ENCODE measurements at regions not wholly inside any gene's neighbourhood (a gene's known extent, or its start where the extent isn't known, plus 50 kb on each side); places are given as distances from the start of the nearest gene placed in this dataset.

DNA sequence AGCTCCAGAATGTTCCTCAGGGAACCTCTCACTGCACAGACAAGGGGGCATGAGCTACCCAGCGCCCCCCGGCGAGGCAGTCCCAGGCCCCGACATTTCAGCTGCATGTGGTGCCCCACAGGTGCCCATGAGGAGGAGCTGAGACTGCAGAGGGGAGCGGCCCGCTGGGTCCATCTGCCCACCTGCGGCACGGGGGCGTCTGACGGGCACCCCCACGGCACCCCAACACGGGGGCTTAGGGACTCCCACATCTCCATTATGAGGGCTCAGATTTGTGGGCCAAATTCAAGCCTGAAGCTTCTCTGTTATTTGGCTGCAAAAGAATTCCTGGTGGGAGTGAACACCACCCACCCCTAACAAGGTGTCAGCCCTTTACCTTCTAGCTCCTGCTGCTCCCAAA lies 258.4 kb downstream of the UACA start:
- no peak for DNase-seq

DNA sequence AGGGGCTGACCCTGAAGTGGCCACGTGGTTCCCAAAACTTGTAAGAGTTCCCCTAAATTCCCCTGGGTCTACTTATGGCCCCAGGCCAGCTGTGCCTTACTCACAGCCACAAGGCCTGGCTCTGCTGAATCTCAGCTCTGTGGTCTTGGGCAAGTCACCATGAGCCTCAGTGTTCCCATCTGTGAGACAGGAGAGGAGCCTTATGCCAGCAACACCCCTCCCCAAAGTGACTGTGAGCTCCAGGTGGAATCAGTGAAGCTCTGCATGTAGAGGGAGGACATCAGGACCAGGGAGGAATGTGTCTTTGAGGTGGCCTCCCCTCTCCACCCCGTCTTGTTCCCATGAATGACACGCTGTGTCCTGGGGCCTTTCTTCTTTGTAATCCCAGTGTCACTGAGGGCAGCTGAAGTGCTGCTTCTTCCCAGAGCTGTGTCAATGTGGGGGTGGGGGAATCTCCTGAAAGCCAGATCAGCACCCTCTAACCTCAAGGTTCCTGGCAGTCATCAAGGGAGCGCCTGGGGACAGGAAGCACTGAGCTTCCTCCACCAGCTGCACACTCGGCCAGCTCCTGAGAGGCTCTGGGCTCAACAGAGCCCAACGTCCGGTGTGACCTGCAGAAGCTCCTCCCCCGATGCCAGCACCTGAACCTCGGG lies 258.9 kb downstream of the UACA start:
- peak; percentile 82 for DNase-seq

DNA sequence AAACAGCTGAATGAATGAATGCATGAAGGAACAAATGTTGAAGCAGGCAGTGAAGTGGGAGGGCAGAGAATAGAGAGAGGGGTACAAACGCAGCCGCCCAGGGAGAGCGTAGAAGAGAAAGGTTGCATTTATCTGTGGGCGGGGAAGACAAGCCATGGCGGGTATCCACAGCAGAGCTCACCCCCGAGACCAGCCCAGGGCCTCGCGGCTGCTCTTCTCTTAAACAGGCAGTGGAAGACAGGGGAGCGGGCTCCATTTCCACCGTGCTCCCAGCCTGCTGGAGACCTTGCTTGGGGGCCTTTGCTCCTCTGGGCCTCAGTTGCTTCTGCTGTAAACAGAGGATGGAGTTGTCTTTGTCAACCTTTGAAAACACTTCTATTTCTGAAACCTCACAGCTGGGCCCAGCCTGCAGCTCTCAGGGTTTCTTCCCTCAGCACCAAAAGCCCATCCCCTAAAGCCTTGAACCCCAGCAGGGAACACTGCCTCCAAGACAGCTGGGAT lies 259.5 kb downstream of the UACA start:
- DNase-seq: no peak

GRCh38 chr15:70503073-70503745 lies 260.1 kb downstream of the UACA start:
- no peak for DNase-seq

DNA sequence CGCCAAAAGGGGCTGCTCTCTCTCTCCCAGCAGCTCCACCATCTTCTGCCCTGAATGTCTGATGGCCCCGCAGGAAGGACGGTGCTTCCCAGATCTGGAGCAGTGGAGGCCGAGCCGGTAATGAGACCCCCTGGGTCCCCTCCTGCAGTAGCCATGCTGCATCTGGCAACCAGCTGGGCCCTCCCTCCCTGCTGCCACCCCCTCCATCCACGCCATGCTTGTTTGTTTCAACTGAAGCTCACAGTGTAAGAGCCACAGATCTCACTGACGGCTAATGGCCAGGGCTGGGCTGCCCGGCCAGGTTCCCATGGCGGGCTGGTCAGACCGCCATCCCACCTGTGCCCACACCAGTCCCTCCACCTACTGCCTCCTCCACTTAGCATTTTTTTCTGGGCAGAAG lies 260.8 kb downstream of the UACA start:
- no peak for DNase-seq

GRCh38 chr15:70501849-70502248 lies 261.5 kb downstream of the UACA start:
- no peak for DNase-seq

DNA sequence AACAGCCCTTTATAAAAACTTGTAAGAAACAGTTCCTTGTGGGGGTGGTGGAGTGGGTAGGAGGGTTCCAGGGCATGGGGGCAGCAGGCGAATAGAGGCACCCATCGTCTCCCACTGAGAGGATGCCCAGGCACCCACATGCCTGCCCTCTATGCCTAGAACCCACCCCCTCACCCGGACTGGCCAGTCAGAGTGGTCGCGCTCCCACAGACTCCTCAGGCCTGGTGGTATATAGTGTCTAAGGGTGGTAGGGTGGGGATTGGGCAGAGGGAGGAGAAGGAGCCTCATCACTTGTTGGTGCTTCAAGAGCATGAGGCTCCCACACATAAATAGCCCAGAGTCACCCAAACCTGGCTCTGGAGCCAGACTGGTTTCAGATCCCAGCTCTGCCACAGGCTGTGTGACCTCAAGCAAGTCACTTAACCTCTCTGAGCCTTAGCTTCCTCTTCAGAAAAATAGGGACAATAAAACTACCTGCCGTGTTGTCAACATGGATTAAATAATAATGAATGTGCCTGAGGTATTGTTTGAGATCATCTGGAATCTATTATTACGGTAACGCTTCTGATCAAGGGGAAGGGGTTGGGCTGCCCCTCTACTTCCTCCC lies 262.1 kb downstream of the UACA start:
- DNase-seq: no peak

DNA sequence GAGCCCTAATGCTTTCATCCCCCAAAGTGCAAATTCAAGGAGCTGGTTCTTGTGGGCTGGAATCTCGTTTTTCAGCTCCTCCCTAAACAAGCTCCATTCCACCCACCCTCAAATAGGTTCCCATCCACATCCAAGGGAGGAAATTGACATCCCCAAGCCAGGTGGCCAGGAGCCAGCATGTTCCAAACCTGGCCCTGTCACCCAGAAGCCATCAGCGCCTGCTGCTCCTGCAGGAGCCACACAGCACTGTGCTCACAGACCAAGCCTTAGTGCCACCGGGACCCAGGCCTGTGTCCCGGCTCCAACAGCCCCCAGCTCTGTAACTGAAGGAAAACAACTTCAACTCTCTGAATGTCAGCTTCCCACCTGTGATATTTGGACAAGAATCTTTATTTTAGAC lies 263.6 kb downstream of the UACA start:
- DNase-seq: no peak

DNA sequence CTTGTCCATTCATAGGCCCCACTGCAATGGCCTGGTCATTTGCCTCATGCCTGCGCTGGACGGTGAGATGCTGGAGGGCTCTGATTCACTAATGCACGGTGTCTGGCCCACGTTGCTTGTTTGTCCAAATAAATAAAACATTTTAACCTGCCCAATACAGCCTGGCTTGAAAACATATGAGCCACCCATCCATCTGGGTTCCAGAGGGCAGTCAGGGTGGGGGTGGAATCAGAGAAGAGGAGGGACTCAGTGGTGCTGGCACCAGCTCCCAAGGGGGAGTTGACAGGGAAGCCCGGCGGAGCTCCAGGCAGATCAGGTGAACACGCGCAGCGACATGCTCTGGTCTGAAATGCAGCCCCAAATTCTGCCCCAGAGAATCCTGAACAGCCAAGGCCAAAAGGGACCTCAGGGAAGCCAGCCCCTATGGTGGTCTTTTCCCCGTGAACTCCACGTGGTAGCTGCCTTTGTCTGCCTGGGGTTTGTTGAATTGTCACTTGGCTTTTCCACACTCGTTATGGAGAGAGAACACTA lies 265.2 kb downstream of the UACA start:
- DNase-seq: no peak

DNA sequence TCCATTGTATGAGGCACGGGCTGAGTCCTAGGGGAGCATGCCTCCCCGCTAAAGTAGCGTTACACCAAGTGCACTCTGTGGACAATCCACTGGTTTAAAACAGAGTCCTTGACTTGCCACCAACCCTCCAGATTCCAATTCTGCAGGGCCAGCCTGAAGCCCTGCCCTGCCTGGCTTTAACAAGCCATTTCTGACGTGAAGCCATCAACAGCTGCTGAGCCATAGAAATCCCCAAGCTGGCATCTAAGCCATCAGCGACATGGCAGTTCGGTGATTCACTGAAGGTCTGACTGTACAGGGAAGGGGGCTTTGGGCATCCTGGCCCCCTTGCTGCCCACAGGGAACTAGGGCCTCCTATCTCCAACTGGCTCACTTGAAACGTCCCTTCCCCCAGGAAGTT lies 265.7 kb downstream of the UACA start:
- no peak for DNase-seq

DNA sequence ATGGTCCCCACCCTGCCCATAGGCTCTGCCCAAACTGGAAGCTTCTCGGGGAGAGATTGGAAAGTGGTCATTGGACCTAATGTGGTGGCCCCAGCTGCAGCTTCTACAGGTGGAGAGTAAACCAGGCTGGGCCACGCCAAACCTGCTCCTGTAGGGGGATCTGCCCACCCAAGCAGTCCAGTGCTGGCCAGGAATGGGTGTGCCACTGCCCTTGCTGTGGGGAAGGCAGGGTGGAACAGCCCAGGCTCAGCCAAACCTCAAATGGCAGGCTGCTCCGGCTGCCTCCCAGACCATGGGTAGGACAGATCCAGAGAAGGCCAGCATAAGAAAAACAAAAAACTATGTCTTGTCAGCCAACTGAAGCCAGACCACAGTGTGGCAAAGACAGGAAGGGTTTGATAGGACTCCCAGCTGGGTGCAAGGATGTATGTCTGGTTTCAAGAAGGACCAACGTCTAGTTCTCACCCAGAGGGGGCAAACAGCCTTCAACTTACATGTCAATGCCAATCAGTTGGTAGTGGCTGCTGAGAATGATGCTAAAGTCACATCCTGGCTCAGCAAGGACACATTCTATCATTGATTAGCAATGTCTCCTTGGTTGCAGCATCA lies 267.3 kb downstream of the UACA start:
- DNase-seq: no peak

DNA sequence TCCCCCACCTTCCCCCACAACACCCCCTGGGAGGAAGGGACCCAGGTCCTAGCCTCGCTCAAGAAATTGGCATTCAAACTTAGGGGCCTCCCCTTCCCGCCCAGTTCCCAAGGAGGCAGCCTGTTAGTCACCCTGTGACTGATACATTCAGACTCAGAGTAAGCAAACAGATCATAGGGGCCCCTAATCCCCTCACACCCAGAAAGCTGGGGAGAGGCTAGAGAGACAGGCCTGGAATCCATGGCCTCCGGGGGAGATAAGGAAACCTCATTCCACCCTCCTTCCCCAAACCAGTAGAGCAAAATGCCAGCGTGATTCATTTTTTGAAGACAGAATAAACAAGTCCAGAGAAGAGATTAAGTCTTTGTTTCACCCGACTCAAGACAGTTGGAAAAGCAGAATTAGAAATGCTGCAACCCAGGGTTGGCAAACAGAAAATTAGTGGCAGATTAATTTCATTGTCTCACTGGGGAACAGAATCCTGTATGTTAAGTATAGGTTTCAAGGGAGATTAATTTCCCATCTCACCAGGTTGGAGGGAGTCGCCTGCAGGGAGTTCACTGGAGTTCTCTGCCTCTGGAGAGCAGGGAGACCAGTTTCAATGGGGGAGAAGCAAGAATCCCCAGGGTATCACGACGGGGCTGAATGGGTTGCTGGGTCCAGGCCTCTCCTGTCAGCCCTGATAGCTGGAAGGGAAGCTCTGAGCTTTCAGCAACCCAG lies 268.3 kb downstream of the UACA start:
- DNase-seq: peak; percentile 95

- no peak for DNase-seq
These were observed 268.9 kb downstream of the UACA start for GRCh38 chr15:70494517-70494851.

DNA sequence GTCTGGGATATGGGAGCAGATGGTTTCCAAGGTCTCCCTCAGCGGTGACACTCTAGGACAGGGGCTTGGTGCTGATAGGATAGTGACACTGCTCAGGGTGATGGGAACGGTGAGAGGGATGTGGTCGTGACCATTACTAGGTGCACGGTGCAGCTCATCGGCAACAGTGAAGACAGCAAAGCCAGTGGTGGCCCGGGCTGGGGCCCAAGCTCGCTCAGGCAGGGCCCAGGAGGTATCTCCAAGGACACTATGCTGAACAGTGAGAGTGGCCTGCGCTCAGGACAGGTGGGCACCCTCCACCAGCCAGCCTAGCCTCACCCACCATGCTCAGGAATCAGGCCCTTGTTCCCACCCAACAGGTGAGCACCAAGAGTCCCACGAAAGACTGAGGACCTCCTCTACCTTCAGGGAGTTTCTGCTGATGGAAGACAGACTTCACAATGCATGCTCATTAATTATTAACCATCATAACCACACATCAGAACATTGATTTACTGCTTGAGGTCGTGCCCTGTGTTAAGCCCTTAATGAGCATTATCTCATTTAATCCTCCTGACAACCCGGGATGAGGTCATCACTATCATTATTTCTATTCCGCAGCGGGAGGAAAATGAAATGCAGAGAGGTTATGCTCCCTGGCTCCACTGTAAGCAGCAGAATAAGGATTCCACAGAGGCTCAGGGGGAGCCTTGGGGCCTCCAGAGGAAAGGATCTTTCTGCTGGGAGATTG lies 269.4 kb downstream of the UACA start:
- DNase-seq: peak; percentile 12

GRCh38 chr15:70493376-70493775 lies 270.0 kb downstream of the UACA start:
- no peak for DNase-seq

GRCh38 chr15:70492240-70493177 lies 270.8 kb downstream of the UACA start:
- DNase-seq: peak; percentile 89

- DNase-seq: no peak
These were observed 271.7 kb downstream of the UACA start for GRCh38 chr15:70491641-70492040.

GRCh38 chr15:70491201-70491621 lies 272.1 kb downstream of the UACA start:
- no peak for DNase-seq

GRCh38 chr15:70490838-70491155 lies 272.6 kb downstream of the UACA start:
- DNase-seq: no peak

GRCh38 chr15:70490148-70490837 lies 273.1 kb downstream of the UACA start:
- DNase-seq: no peak

Data from fibroblast of skin of scalp (primary cell).